ENCODE measurements at regions not wholly inside any gene's neighbourhood (a gene's known extent, or its start where the extent isn't known, plus 50 kb on each side); places are given as distances from the start of the nearest gene placed in this dataset.

GRCh38 chr2:42842466-42842865, 50.1 kb upstream of the HAAO start:
- H3K36me3 ChIP-seq (ENCODE audit: control insufficient read depth in 2 of 2, extremely low read depth in 1 of 2, insufficient read depth in 2 of 2, low read length in 2 of 2): no peaks in the 10 kb centered on the region
- H2AFZ ChIP-seq (ENCODE audit: control insufficient read depth, low read length): no peak overlapping the region
- H3K27me3 ChIP-seq (ENCODE audit: control insufficient read depth, extremely low read depth, insufficient read depth, low read length): no peaks in the 10 kb centered on the region
- no peak overlapping the region for H3K9ac ChIP-seq (ENCODE audit: control insufficient read depth, extremely low read depth, insufficient read depth, low read length)
- peaks cover 2% of the 10 kb centered on the region for H4K20me1 ChIP-seq (ENCODE audit: control insufficient read depth, extremely low read depth, insufficient read depth, low read length)
- TF ChIP-seq CTCF (optimal IDR thresholded peaks at IDR 0.05 in 1 of 3, IDR thresholded peaks at IDR 0.05 in 1 of 3, conservative IDR thresholded peaks at IDR 0.05 in 1 of 3; ENCODE audit: extremely low read depth in 1 of 3, insufficient read depth in 2 of 3, low read length in 3 of 3) (no peak), EZH2 (IDR thresholded peaks at IDR 0.05; ENCODE audit: low read length) (no peak)
- dilution Hi-C loops (cut with MboI; ENCODE audit: extremely low pct_ligation_motif_present, low sequenced_read_pairs): no loop called here
- no peaks in the 10 kb centered on the region for H3K9me1 ChIP-seq (ENCODE audit: control insufficient read depth, extremely low read depth, insufficient read depth, low read length)
- DNase-seq (ENCODE audit: low read depth, low spot score) (no peak), FAIRE-seq (no peak)
- no peaks in the 10 kb centered on the region for H3K9me3 ChIP-seq (ENCODE audit: control insufficient read depth, low read depth, low read length)
- H3K4me3 ChIP-seq (ENCODE audit: control insufficient read depth in 2 of 3, extremely low read depth in 1 of 3, insufficient read depth in 2 of 3, low read depth in 1 of 3, low read length in 3 of 3): no peak overlapping the region
- no peak overlapping the region for H3K27ac ChIP-seq (ENCODE audit: control insufficient read depth, insufficient read depth, low read length)
- H3K4me2 ChIP-seq (ENCODE audit: control insufficient read depth, extremely low read depth, insufficient read depth, low read depth, low read length): no peak overlapping the region
- H3K79me2 ChIP-seq (ENCODE audit: control insufficient read depth, insufficient read depth, low read length): no peaks in the 10 kb centered on the region
- H3K4me1 ChIP-seq (ENCODE audit: control insufficient read depth, extremely low read depth, insufficient read depth, low read length): peaks cover 14% of the 10 kb centered on the region

Small RNA genes lying in the stretch of these regions (small RNA-seq; reads per million reads assigned to genes)
- 0 reads per million in 3 experiments for gene RNU6-242P (ENCODE audit: insufficient read length in 3 of 3, low read depth in 3 of 3, low replicate concordance in 1 of 3)

Measured in keratinocyte (primary cell).